GM12801 (cell line): ENCODE measurements at regions not wholly inside any gene's neighbourhood (a gene's known extent, or its start where the extent isn't known, plus 50 kb on each side); places are given as distances from the start of the nearest gene placed in this dataset.

Source experiments
- CTCF ChIP-seq: IDR thresholded peaks from one replicate; pipeline ENCODE4 v1.5.1; 2011; ENCODE audit warnings: control low read depth; ENCODE audit not compliant: insufficient read length; ENCODE audit errors: extremely low read depth

GRCh38 chr16:65546353-65546791 is 424.5 kb upstream of the CDH11 start:
- TF ChIP-seq CTCF = no peak

GRCh38 chr16:65545413-65545956 is 423.6 kb upstream of the CDH11 start:
- TF ChIP-seq CTCF = no peak

GRCh38 chr16:65543781-65544740 is 422.2 kb upstream of the CDH11 start:
- TF ChIP-seq CTCF = no peak

- TF ChIP-seq CTCF = no peak
Observed at GRCh38 chr16:65541646-65542045, 419.8 kb upstream of the CDH11 start.

GRCh38 chr16:65540901-65541300 is 419.0 kb upstream of the CDH11 start:
- TF ChIP-seq CTCF = no peak

GRCh38 chr16:65538976-65539375 is 417.1 kb upstream of the CDH11 start:
- no peak for TF ChIP-seq CTCF

GRCh38 chr16:65537336-65537735 is 415.5 kb upstream of the CDH11 start:
- no peak for TF ChIP-seq CTCF
